CD4-positive, alpha-beta T cell treated with Interleukin-15 for 1 hour (primary cell): ENCODE measurements at regions not wholly inside any gene's neighbourhood (a gene's known extent, or its start where the extent isn't known, plus 50 kb on each side); places are given as distances from the start of the nearest gene placed in this dataset.
"Not testable (repeated sequence)": the region's sequence is repeated elsewhere in the genome, so short reads cannot be mapped to it uniquely, and the experiment has no call there.

ENCODE experiments used
- DNase-seq: peaks from one replicate; pipeline ENCODE4 v3.0.0-alpha.2; 2020

DNA sequence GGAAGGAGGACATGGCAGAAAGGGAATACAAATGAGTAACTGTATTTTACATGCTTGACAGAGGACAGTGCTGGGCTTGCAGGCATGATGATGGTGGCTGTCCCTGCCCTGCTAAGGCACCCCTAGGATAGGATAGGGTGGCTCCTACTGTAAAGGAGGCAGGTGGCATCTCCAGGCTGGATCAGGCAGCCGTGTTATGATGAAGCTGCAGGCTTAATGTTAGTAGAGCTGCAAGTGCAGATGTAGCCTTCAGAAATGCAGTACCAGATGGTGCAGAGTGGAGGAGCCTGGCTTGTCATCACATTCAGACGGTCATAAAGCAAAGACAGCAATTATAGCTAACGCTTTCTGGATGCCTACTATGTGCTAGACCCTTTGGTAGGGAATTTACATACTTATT, 287.9 kb upstream of the PODXL start:
- DNase-seq, result no peak

DNA sequence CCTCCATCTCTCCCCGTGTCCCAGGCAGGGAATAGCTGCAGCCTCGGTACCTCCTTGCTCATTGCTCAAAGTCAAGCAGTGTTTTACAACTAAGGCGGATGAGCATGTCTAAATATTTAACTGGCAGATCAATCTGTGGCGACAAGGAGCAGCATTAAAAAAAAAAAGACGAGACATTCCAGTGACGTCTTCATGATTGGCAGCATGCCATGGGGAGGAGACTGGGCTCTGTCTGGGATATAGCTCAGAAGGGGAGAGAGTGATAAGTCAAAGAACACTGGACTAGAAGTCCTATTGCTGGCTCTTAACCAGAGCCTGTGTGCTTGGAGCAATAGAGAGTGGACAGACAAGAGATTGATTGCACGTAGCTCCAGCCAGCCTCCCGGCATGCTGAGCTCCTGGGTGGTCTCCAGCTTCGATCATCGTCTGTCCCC, 287.5 kb upstream of the PODXL start:
- no peak for DNase-seq

DNA sequence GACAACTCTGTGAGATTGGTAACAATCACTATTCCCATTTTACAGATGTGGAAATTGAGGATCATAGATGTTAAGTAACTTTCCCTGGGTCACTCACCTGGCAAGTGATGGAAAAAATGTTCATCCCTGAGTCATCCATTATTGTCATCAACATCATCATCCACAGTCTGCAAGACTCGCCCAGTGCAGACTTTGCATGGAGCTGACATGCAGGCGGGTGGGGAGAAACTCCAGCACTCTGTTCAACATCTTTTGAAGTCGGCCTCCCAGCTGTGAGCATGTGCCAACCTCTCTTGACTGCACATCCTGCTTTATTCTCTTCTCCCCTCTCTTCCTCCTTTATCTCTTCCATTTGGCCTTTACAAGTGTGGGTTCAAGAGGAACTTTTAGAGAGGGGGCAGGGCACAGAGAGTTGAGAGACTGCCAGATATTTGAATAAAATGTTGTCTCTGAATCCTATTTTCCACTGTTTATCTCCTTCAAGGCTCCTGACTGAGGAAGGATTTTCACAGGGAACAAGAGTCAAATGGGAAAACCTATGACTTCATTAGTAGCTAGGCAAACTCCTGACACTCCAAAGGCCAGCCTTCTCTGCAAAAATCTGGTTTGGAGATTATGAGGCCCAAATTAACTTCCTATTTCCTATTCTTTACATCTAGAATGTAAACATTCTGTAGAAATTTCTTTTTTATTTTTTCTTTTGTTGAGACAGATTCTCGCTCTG, 283.7 kb upstream of the PODXL start:
- no peak for DNase-seq

DNA sequence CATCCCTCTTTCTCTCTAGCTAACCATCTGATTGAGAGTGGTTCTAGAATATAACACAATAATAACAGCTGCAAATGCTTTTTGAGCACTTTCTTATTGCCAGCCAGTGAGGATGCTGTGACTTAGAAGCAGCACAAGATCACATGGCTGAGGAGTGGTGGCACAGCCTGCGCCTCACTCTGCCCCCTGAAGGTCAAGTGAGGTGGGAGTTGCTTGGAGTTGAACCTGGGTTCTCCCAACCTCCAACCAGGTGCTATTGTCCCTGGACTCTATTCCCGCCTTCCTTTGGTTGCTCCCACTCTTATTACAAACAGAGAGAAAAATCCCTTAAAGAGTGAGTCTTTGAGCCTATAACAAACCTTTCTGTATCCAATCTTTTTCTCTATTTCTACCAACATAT, 280.3 kb upstream of the PODXL start:
- no peak for DNase-seq

DNA sequence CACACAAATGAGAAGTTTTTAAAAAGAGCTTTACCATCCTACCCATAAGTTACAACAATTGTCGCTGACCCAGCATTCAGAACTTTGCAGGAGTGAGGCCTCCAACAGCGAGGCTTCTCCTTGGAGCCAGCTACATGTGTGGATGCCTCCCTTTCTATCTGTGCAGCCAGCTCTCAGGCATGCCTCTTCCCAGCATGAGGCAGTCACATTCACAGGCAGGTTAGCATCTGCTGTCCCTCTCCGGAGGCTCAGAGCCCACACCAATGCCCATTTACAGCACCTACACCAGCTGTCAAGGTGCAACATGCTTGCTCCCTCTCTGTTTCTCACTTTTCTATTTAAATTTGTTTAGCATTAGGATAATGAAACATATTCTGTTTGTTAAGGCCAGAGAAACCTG, 278.7 kb upstream of the PODXL start:
- no peak for DNase-seq

DNA sequence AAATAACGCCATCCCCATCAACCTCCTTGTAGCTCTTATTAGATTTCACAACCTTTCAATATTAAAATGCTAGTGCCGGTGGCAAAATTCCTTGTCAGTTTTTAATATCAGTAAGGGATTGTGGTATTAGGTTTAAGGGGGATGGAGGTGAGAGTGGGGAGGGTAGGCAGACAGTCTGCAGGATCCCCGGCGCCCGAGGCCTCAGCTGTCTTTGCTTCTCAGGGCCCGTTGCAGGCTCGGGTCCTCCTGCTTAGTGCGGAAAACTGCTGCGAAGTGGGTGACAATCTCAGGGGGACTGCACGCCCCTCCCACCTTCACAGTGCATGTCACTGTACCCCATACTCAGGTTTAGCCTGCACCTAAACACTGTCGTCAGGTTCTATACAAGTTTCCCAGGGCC, 274.3 kb upstream of the PODXL start:
- no peak for DNase-seq

DNA sequence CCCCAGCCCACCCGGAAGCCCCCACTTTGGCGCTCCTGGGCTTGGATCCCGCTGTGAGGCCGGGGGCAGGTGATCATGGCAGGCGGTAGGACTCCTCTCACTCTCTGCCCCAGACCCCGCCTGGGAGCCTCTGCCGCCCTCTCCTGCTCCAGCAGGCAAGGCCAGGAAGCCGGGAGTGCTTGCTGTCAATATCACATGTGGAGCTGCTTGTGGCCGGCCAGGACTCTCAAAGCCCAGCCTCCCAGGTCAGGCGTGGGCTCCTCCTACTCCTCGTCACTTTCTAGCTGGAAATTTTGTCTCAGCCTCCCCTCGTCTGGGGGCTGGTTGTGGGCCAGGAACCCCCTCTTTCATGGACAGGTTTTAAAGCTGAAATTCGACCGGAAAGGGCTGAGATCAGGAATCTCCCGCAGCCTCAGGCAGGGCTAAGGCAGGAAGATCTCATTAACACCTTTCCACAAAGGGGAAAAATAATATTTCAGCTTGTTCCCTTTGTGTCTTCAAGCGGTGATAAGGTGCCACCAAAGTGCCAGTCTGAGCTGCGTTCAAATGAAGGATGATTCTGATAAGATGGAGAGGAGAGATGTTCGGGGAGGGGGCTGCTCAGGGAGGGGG, 273.6 kb upstream of the PODXL start:
- DNase-seq, result no peak

DNA sequence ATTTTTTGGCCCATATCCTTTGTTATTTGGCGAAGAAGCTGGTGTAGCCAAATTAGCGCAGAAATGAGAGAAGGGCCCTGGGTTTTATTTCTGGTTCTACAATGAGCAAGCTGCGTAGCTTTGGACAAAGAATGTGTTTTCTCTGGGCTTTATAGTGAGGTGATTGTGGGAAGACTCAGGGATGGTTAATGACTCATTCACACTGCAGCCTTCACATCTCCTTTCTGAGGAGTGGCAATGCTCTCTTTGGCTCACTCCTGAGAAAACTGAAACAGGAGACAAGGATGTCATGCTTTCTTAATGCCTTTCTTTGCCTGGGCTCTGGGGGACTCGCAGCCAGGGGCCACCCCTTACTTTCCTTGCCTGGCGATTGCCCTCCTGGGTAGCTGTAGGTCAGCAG, 271.0 kb upstream of the PODXL start:
- no peak for DNase-seq

DNA sequence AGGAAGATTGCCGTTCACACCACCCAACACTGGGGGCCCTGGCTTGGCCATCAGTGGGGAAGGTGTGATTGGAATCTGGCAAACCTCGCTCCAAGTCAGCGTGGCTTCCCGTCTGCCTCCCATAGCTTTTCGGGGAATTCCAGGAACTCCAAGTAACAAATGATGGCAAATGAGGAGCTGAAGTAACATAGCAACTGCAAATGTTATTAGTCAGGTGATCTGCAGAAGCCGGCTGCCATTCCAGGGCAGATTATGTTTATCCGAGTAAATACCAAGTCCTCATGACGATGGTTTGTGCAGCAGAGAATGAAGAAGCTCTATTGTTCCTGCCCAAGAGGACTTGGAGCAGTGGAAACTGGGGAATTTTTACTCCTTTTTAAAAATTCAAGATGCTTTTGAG, 270.5 kb upstream of the PODXL start:
- DNase-seq, result no peak

DNA sequence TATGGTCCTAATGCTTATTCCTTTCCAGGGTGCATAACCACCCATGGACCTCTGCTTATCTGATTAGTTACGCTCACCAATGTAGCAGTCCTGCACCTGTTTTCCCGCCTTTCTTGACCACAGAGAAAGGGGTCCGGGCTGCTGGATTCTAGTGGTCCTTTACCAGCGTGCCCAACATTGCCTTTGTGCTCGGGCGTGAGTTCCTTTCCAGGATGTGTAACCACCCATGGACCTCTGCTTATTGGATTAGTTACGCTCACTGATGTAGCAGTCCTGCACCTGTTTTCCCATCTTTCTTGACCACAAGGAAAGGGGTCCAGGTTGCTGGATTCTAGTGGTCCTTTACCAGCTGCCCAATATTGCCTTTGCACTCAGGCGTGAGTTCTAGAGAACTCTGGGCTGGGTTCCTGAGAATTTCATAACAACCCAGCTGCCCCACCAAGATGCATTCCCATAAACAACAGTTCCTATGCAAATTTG, 267.6 kb upstream of the PODXL start:
- not testable (repeated sequence) for DNase-seq

DNA sequence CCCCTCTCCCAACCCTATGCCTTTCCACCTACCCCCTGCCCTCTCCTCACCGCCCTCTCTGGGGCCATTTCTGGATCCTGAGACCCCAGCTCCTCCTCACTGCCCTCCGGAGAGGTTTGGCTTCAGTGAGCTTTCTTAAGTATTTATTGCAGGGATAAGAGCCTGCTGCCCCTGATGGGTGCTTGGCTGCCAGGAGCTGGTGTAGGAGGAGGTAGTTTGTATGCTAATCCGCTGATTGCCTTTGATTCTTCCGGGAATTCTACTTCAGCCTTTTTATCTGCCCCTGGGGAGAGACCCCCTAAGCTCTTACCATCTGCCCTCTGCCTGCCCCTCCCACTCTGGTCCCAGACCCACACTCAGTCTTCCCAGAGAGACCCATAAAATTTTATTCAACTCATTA, 263.5 kb upstream of the PODXL start:
- DNase-seq, result no peak

DNA sequence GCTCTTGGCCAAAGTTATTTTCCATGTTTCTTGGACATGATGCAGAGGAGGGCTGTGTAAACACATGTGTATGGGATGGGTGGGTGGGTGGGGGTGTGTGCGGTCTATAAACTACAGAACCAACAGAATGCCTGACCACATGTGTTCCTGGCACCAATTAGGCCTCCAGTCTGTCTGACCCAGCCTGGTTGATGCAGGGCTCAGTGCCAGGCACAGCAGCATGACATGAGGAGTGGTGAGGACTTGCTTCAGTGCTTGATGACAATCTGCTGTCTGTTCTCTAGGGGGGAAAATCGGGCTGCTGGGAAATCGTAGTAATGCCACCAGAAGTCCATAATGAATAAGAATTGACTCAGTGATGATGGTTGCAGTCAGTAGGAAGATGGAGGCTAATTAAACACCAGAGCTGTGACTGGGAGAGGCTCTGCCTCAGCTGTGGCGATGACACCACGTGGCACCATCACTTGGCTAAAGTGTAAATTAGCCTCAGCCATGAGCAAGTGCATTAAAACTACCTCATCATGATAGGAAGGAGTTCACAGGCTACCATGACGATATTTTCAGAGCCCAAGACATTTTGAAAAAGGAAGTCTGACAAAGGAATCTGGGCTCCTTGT, 260.1 kb upstream of the PODXL start:
- no peak for DNase-seq

DNA sequence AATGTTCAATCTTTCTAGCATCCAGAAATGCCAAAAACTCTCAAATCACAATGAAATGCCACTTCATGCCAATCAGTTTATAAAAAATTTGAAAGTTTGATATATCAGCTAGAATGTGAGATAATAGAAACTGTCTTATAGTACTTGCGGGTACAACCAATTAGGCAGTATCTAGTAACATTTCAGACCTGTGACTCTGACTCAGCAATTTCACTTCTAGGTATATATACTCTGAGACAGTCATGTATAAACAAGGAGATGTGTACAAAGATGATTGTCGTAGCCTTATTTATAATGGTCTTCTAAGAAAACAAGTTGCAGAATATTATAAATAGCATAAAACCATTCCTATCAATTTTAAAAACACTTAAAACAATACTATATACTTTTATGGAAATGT, 252.3 kb upstream of the PODXL start:
- DNase-seq, result no peak

DNA sequence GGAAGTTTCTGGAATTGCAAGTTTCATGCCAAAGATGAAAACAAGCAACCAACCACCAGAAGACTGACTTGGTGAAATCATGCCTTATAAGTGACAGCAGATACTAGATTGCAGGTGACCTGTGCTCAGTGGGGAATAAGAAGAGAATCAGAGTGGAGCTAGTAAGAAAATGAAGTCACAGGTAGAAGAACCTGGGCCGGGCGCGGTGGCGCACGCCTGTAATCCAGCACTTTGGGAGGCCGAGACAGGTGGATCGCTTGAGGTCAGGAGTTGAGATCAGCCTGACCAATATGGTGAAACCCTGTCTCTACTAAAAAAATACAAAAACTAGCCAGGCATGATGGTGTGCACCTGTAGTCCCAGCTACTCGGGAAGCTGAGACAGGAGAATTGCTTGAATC, 251.7 kb upstream of the PODXL start:
- DNase-seq, result not testable (repeated sequence)

DNA sequence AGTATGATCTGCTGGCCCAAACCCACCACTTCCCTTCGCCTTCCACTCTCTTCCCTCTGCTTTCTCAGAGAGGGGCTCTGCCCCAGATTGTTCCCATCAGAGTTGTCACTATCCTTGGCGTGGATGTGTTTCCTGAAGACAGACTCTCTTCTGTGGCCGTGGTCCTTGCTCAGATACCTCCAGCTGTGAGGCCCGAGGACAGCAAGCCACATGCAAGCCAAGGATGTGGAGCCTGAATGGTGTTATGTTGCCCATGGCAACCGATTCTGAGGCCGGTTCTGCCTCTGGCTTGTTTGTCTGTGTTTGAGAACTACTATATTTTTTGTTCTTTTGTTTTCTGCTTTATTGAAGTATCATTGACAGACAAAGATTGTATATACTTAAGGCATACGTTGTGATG, 247.4 kb upstream of the PODXL start:
- no peak for DNase-seq

DNA sequence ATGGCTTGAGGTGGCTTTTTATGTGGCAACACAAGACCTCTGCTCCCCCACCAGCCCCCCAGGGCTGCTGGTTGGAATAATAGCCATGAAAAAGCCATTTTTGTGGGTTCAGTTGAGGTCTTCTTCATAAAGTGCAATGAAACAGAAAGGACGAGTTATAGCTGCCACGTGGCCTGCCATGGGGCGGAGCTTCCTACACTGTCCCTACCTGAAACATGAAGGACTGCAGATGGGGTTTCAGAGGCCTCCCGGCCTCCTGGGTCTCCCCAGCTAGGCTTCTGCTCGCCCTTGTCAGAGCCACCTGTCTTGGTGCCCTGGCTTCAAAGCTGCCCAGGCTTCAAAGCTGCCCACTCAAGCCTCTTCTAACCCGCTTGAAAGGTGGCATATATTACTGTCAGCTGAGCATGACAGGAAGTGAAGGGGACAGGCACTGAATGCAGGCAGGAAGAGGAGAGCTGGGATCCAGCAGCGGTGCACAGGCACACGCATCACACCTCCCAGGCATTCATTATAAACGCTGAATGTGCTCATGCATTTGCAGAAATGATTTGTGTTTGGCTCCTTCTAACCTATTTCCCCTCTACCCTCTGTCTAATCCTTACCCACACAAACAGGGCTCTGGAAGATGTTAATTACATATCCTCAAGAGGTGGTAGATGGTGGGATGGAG, 245.9 kb upstream of the PODXL start:
- no peak for DNase-seq

DNA sequence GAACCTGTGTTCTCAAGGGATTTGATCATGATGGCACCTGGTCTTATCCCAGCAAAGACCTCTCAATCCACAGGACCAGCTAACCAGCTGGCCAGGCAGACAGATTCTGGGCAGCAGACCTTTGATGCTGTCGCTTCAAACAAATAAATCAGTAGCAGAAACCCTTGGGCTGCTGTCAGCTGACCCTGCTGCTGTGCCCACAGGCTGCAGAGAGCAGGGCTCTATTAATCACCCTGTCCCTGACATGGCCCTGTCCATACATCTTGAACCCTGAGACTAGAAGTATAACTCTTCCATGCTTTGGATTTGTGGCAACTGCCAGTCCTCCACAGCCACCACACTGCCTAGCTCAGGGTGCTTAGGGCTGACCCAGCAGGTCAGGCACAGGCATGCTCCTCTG, 244.1 kb upstream of the PODXL start:
- DNase-seq, result no peak

DNA sequence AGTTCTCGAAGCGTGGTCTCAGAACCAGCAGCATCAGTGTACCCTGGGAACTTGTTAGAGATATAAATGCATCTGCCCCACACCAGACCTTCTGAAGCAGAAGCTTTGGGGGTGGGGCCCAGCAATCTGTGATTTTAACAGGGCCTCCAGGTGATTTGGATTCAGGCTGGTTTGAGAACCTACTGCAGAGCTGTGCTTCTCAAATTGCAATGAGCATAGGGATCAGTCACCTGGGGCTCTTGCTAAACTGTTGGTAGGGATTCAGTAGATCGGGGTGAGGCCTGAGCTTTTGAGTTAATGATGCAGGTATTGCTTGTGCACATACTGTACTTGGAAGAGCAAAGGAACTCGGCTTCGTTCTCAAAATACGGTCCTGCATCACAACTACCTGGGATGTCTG, 243.6 kb upstream of the PODXL start:
- no peak for DNase-seq

DNA sequence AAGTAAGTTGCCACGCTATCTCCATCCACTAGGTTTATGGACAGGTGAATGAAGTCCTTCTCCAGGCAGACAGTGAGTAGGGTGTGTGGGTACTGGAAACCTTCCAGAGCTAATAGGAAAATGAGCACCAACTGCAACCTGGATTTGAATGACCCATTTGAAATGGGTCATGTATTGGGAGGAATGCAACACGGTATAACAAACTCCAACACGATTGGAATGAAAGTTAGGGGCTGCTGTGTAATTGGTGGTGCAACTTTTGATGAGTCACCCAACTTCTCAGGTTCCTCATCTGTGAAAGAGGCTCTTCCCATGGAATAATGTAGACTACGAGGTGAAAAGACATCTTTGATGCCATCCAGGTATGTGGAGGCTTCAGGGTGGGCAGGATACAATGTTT, 241.4 kb upstream of the PODXL start:
- DNase-seq, result no peak

DNA sequence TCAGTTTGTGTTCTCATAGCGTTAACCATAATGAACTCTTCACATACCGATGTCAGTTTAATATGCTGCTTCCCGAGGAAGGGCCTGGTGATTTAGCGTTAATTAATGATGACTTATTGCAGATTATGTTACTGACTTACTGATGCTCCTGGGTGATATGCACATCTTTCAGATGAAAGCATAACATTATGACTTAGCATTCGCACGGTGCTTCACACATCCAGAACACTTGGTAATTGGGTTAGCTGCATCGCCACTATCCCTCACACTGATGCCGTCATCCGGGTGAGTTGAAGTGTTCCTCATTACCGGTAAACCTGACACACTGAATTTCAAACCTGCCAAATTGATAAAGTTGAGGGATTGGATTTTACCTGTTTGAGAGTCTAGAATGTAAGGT, 239.0 kb upstream of the PODXL start:
- no peak for DNase-seq

DNA sequence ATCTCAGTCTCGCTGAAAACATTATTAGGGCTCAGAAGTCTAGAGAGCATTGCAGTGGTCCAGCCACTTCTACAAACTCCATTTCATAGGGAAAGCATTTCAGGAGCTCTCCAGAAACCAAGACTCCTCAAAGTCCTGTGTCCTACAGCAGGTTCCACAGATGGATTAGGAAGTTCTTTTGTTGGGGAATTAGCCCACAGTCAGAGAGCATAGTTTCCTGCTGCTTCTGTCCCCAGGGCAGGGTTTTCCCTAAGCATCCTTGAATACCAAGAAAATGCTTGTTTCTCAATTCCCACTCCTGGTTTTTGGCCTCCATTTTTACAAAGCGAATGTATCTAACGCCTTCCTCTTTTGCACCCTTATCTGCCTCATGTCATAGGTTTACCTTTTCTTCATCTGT, 235.9 kb upstream of the PODXL start:
- no peak for DNase-seq

DNA sequence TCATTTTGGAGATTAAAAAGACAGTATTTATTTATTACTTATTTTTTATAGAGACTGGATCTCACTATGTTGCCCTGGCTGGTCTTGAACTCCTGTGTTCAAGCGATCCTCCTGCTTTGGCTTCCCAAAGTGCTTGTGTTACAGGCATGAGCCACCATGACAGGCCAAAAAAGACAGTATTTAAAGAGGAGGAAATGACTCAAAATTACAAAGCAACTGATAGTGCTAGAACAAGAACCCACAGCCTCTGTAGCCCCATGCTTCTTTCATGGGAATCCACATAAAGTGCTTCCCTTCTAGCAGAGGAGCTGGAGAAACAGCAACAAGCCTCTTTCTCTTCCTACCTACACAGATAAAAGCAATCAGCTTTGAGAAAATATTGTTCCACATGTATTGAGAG, 230.7 kb upstream of the PODXL start:
- no peak for DNase-seq

DNA sequence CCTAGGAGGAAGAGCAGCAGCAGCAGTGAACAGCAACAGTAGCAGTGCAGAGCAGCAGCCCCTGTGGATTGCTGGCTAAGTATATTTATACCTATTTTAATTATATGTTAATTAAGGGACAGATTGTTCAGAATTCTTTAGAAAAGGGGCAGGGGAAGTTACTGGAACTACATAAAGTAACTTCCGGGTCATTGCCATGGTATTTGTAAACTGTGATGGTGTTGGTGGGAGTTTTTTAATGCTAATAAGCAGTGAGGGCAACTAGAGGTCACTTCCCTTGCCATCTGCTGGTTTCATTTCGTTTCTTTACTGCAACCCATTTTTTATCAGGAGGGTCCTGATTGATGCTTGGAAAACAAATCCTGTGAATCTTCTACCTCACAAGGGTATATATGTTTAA, 229.8 kb upstream of the PODXL start:
- no peak for DNase-seq

DNA sequence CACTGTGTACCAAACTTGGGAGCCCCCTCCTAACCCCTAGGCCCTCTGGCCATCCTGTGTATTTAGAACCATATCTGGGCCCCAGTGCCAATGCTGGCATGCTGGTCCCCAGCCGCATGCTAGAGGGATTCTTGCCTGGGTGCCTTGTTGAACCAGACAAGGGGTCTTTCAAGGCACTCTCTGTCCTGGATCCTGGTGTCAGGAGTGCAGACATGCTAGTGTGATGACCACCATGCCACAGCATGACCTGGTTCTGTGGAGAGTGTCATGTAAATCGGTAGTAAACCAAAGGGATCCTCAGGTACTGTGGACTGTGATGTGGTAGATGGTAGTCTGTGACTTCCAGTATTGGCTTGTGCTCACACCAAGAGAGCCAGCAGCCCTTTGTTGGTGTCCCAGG, 222.2 kb upstream of the PODXL start:
- DNase-seq, result no peak
